SK-N-SH (cell line): ENCODE measurements at regions not wholly inside any gene's neighbourhood (a gene's known extent, or its start where the extent isn't known, plus 50 kb on each side); places are given as distances from the start of the nearest gene placed in this dataset.

Experiments used
- CTCF ChIA-PET: fragments of 300-600, 350-600 bp; formaldehyde crosslinking; extraction: SDS; loops from one replicate; lab custom pipeline; 2021; lab: Yijun Ruan, JAX
- POLR2A ChIA-PET: fragments of 350-600 bp; sonication (Branson Sonifier 250); formaldehyde crosslinking; extraction: SDS; loops from one replicate; lab custom pipeline; 2020; ENCODE audit warnings: antibody characterized with exemption, inconsistent platforms; lab: Yijun Ruan, JAX
- DNase-seq: peaks from one replicate; pipeline ENCODE4 v3.0.0; 2012
- H2AFZ ChIP-seq: fragments of 200-600 bp; sonication (generic); 2 replicates; pipeline ENCODE4 v1.8.1; 2016; ENCODE audit warnings: antibody characterized with exemption, mild to moderate bottlenecking, low read depth
- H3F3A ChIP-seq: fragments of 200-600 bp; sonication (generic); replicated peaks from 2 replicates; pipeline ENCODE3; 2016; ENCODE audit warnings: antibody characterized with exemption, mild to moderate bottlenecking; ENCODE audit not compliant: insufficient read depth
- H3K27ac ChIP-seq, 2 experiments: fragments of 200-500 bp in 1 of 2; fragments of 200-600 bp in 1 of 2; sonication (Bioruptor generic) in 1 of 2; sonication (generic), shearing (Covaris generic) in 1 of 2; 2 replicates each; pipeline versions ENCODE4 v1.5.1 to v1.6.1; 2014 to 2016; ENCODE audit warnings: low read depth in 2 of 2, inconsistent platforms in 1 of 2, low read length in 1 of 2, mild to moderate bottlenecking in 1 of 2, mixed read lengths in 1 of 2
- H3K27me3 ChIP-seq: fragments of 200-600 bp; sonication (generic), shearing (Covaris generic); 2 replicates; pipeline ENCODE4 v1.6.1; 2016; ENCODE audit warnings: mixed run types; ENCODE audit not compliant: insufficient read depth
- H3K36me3 ChIP-seq, 2 experiments: fragments of 200-500 bp in 1 of 2; fragments of 200-600 bp in 1 of 2; sonication (Bioruptor generic) in 1 of 2; sonication (generic) in 1 of 2; replicated peaks in 1 of 2; 2 replicates each; pipeline versions ENCODE3 to v1.5.1; 2014 to 2016; ENCODE audit warnings: low read length in 1 of 2, mild to moderate bottlenecking in 1 of 2; ENCODE audit not compliant: insufficient read depth in 2 of 2, control insufficient read depth in 1 of 2
- H3K4me1 ChIP-seq, 2 experiments: fragments of 200-500 bp in 1 of 2; fragments of 200-600 bp in 1 of 2; sonication (Bioruptor generic) in 1 of 2; sonication (generic), shearing (Covaris generic) in 1 of 2; 2 replicates each; pipeline versions ENCODE4 v1.5.1 to v1.6.1; 2014 to 2016; ENCODE audit warnings: low read depth in 1 of 2, low read length in 1 of 2, mixed run types in 1 of 2; ENCODE audit not compliant: insufficient read depth in 2 of 2, control insufficient read depth in 1 of 2
- H3K4me2 ChIP-seq: fragments of 200-600 bp; sonication (generic), shearing (Covaris generic); 2 replicates; pipeline ENCODE4 v1.6.1; 2017; ENCODE audit warnings: mixed run types
- H3K4me3 ChIP-seq, 2 experiments: fragments of 200-500 bp in 1 of 2; fragments of 200-600 bp in 1 of 2; sonication (Bioruptor generic) in 1 of 2; sonication (generic), shearing (Covaris generic) in 1 of 2; 2 replicates each; pipeline versions ENCODE4 v1.5.1 to v1.8.1; 2014 to 2016; ENCODE audit warnings: low read depth in 2 of 2, inconsistent platforms in 1 of 2, low read length in 1 of 2, mild to moderate bottlenecking in 1 of 2, mixed read lengths in 1 of 2, moderate library complexity in 1 of 2
- H3K79me2 ChIP-seq: fragments of 200-600 bp; sonication (generic); 2 replicates; pipeline ENCODE4 v1.8.1; 2017; ENCODE audit warnings: mild to moderate bottlenecking; ENCODE audit not compliant: insufficient read depth
- H3K9ac ChIP-seq: fragments of 200-600 bp; sonication (generic); 2 replicates; pipeline ENCODE4 v1.6.1; 2017; ENCODE audit warnings: mixed run types
- H3K9me2 ChIP-seq: fragments of 200-600 bp; sonication (generic); 2 replicates; pipeline ENCODE4 v1.6.1; 2017; ENCODE audit warnings: mixed run types
- H3K9me3 ChIP-seq: fragments of 200-600 bp; sonication (generic); 2 replicates; pipeline ENCODE4 v1.6.1; 2017; ENCODE audit warnings: mixed run types, mild to moderate bottlenecking, moderate library complexity
- H4K20me1 ChIP-seq: fragments of 200-600 bp; sonication (generic); 2 replicates; pipeline ENCODE4 v1.6.1; 2017; ENCODE audit warnings: mild to moderate bottlenecking, mixed run types; ENCODE audit not compliant: insufficient read depth
- CTCF ChIP-seq: fragments of 200-600 bp; sonication (generic); IDR thresholded peaks from 2 replicates; pipeline ENCODE4 v1.6.1; 2017; ENCODE audit warnings: antibody characterized with exemption, mild to moderate bottlenecking, moderate library complexity
- ELF1 ChIP-seq: IDR thresholded peaks from 2 replicates; pipeline ENCODE4 v1.4.0; 2012
- EZH2phosphoT487 ChIP-seq: fragments of 200-600 bp; sonication (generic); IDR thresholded peaks from 2 replicates; pipeline ENCODE4 v1.6.1; 2017; ENCODE audit warnings: low read depth, mixed run types, mild to moderate bottlenecking, antibody characterized with exemption, moderate library complexity, borderline replicate concordance
- FOSL2 ChIP-seq: IDR thresholded peaks from 2 replicates; pipeline ENCODE4 v1.4.0; 2012; ENCODE audit warnings: low read depth, mild to moderate bottlenecking, moderate library complexity, borderline replicate concordance
- GATA2 ChIP-seq: sonication (generic); formaldehyde crosslinking; IDR thresholded peaks from 2 replicates; pipeline ENCODE4 v1.5.0; 2020; ENCODE audit warnings: mild to moderate bottlenecking, missing genetic modification reagents
- MEF2A ChIP-seq: IDR thresholded peaks from 2 replicates; pipeline ENCODE4 v1.4.0; 2012; ENCODE audit warnings: low read depth, borderline replicate concordance
- MXI1 ChIP-seq: IDR thresholded peaks from 2 replicates; pipeline ENCODE4 v1.6.1; 2012; ENCODE audit warnings: mild to moderate bottlenecking, low read depth, low read length, improper control_type of control experiment
- NFIC ChIP-seq: IDR thresholded peaks from 2 replicates; pipeline ENCODE4 v1.4.0; 2012; ENCODE audit warnings: borderline replicate concordance
- RCOR1 ChIP-seq: fragments of 150-350 bp; IDR thresholded peaks from 2 replicates; pipeline ENCODE4 v1.6.1; 2017; ENCODE audit warnings: antibody characterized with exemption, low read length
- REST ChIP-seq: IDR thresholded peaks from 2 replicates; pipeline ENCODE4 v1.6.1; 2012; ENCODE audit warnings: mild to moderate bottlenecking, low read depth, low read length, moderate library complexity
- RFX5 ChIP-seq: IDR thresholded peaks from 2 replicates; pipeline ENCODE4 v1.6.1; 2012; ENCODE audit warnings: mild to moderate bottlenecking, improper control_type of control experiment, low read length
- RXRA ChIP-seq: IDR thresholded peaks from 2 replicates; pipeline ENCODE4 v1.4.0; 2012; ENCODE audit warnings: low read depth, mild to moderate bottlenecking, borderline replicate concordance
- SIN3A ChIP-seq: IDR thresholded peaks from 2 replicates; pipeline ENCODE4 v1.6.1; 2012; ENCODE audit warnings: low read depth, mild to moderate bottlenecking, low read length, moderate library complexity, borderline replicate concordance
- SMC3 ChIP-seq: IDR thresholded peaks from 2 replicates; pipeline ENCODE4 v1.6.1; 2012; ENCODE audit warnings: low read depth, low read length, improper control_type of control experiment
- TCF12 ChIP-seq: IDR thresholded peaks from 2 replicates; pipeline ENCODE4 v1.4.0; 2012
- TEAD4 ChIP-seq: IDR thresholded peaks from 2 replicates; pipeline ENCODE4 v1.4.0; 2012; ENCODE audit warnings: mild to moderate bottlenecking, borderline replicate concordance; ENCODE audit not compliant: insufficient read depth
- USF1 ChIP-seq: IDR thresholded peaks from 2 replicates; pipeline ENCODE4 v1.4.0; 2012; ENCODE audit warnings: low read depth, borderline replicate concordance
- WGBS: methylation state at CpG from one replicate; pipeline ENCODE4 v1.1.6; 2017; ENCODE audit warnings: low lambda C conversion rate; 5-methylcytosine and 5-hydroxymethylcytosine counted together
- TF ChIP-seq, protein P1 (sequence below): IDR thresholded peaks from 2 replicates; pipeline ENCODE4 v1.4.0; 2012; ENCODE audit warnings: low read depth
- TF ChIP-seq, protein P2 (sequence below): fragments of 150-350 bp; IDR thresholded peaks from 2 replicates; pipeline ENCODE4 v1.6.1; 2016; ENCODE audit warnings: mild to moderate bottlenecking, low read depth, low read length

DNA sequence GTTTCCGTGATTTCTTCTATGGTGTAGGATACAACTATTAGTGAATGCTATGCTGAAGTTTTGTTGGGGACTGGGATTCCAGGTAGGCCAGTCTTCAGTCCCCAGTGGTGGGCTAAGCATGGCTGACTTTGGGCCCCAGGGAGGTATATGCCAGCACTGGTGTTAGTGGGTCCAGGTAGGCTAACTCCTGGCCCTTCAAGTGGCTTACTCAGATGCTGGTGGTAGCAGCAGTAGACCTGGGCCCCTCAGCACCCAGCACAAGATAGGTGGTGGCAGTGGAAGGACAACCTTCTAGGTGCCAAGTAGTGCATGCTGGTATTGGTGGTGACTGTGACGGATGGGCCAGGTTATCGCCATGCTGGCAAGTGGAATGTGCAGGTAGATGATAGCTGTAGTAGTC is 955.1 kb downstream of the TMTC2 start:
- TF ChIP-seq USF1 = no peak
- no peak for TF ChIP-seq NFIC
- no peak for TF ChIP-seq GATA2 (CRISPR knock-in tag)
- TF ChIP-seq FOSL2 = no peak
- TF ChIP-seq RXRA = no peak
- TF ChIP-seq, protein P1, sequence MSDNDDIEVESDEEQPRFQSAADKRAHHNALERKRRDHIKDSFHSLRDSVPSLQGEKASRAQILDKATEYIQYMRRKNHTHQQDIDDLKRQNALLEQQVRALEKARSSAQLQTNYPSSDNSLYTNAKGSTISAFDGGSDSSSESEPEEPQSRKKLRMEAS = no peak
- TF ChIP-seq TEAD4 = no peak
- TF ChIP-seq, protein P2, sequence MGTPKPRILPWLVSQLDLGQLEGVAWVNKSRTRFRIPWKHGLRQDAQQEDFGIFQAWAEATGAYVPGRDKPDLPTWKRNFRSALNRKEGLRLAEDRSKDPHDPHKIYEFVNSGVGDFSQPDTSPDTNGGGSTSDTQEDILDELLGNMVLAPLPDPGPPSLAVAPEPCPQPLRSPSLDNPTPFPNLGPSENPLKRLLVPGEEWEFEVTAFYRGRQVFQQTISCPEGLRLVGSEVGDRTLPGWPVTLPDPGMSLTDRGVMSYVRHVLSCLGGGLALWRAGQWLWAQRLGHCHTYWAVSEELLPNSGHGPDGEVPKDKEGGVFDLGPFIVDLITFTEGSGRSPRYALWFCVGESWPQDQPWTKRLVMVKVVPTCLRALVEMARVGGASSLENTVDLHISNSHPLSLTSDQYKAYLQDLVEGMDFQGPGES = no peak
- TF ChIP-seq EZH2phosphoT487 = no peak
- no peak for TF ChIP-seq MXI1
- TF ChIP-seq SMC3 = no peak
- TF ChIP-seq TCF12 = no peak
- TF ChIP-seq CTCF = no peak
- no peak for TF ChIP-seq RCOR1
- TF ChIP-seq REST = no peak
- no peak for TF ChIP-seq ELF1
- no peak for TF ChIP-seq MEF2A
- no peak for TF ChIP-seq RFX5
- no peak for TF ChIP-seq SIN3A
- H3K9ac ChIP-seq = no peak overlapping the region
- CTCF ChIA-PET = no interaction called here
- 98% methylated on average over 3 of the region's 3 CpGs for WGBS
- no peak overlapping the region for H3K4me2 ChIP-seq
- H3K27ac ChIP-seq = no peak overlapping the region
- H3F3A ChIP-seq = peaks cover 1% of the 10 kb centered on the region
- no peaks in the 10 kb centered on the region for H4K20me1 ChIP-seq
- POLR2A ChIA-PET = no interaction called here
- no peak overlapping the region for H3K4me3 ChIP-seq
- H3K9me2 ChIP-seq = no peaks in the 10 kb centered on the region
- H2AFZ ChIP-seq = no peak overlapping the region
- no peaks in the 10 kb centered on the region for H3K27me3 ChIP-seq
- H3K9me3 ChIP-seq = no peaks in the 10 kb centered on the region
- H3K79me2 ChIP-seq = no peaks in the 10 kb centered on the region
- no peak for DNase-seq
- no peaks in the 10 kb centered on the region for H3K36me3 ChIP-seq
- no peaks in the 10 kb centered on the region for H3K4me1 ChIP-seq
